ENCODE measurements at regions not wholly inside any gene's neighbourhood (a gene's known extent, or its start where the extent isn't known, plus 50 kb on each side); places are given as distances from the start of the nearest gene placed in this dataset.
"Not testable (repeated sequence)": the region's sequence is repeated elsewhere in the genome, so short reads cannot be mapped to it uniquely, and the experiment has no call there.

- DNase-seq, result no peak
Measured at GRCh38 chr1:233435622-233436021, 108.1 kb downstream of the MAP3K21 start.

- DNase-seq, result no peak
Measured at GRCh38 chr1:233439721-233440120, 112.2 kb downstream of the MAP3K21 start.

GRCh38 chr1:233440951-233441401 is 113.5 kb downstream of the MAP3K21 start:
- DNase-seq, result peak; percentile 33

- no peak for DNase-seq
Measured at GRCh38 chr1:233442026-233442780, 114.7 kb downstream of the MAP3K21 start.

GRCh38 chr1:233443040-233443760 is 115.7 kb downstream of the MAP3K21 start:
- no peak for DNase-seq

GRCh38 chr1:233444484-233444883 is 117.0 kb downstream of the MAP3K21 start:
- no peak for DNase-seq

- no peak for DNase-seq
Measured at GRCh38 chr1:233445737-233446136, 118.2 kb downstream of the MAP3K21 start.

GRCh38 chr1:233446935-233447334 is 119.4 kb downstream of the MAP3K21 start:
- DNase-seq, result no peak

- DNase-seq, result peak; percentile 77
Measured at GRCh38 chr1:233448109-233448689, 120.7 kb downstream of the MAP3K21 start.

GRCh38 chr1:233452724-233453123 is 125.2 kb downstream of the MAP3K21 start:
- DNase-seq, result no peak

- no peak for DNase-seq
Measured at GRCh38 chr1:233453433-233454200, 126.1 kb downstream of the MAP3K21 start.

GRCh38 chr1:233459470-233459945 is 132.0 kb downstream of the MAP3K21 start:
- DNase-seq, result no peak

- no peak for DNase-seq
Measured at GRCh38 chr1:233459968-233460367, 132.4 kb downstream of the MAP3K21 start.

- no peak for DNase-seq
Measured at GRCh38 chr1:233460692-233461091, 133.2 kb downstream of the MAP3K21 start.

- no peak for DNase-seq
Measured at GRCh38 chr1:233461847-233462246, 134.3 kb downstream of the MAP3K21 start.

GRCh38 chr1:233463333-233463732 is 135.8 kb downstream of the MAP3K21 start:
- no peak for DNase-seq

- DNase-seq, result no peak
Measured at GRCh38 chr1:233465745-233466343, 138.3 kb downstream of the MAP3K21 start.

- no peak for DNase-seq
Measured at GRCh38 chr1:233470741-233471499, 143.0 kb upstream of the KCNK1 start.

- DNase-seq, result not testable (repeated sequence)
Measured at GRCh38 chr1:233471851-233472250, 142.1 kb upstream of the KCNK1 start.

GRCh38 chr1:233472796-233473195 is 141.1 kb upstream of the KCNK1 start:
- not testable (repeated sequence) for DNase-seq

GRCh38 chr1:233473549-233474204 is 140.2 kb upstream of the KCNK1 start:
- no peak for DNase-seq
